SKM-1 treated with dmso at 0.1 percent for 144 hours (cell line): ENCODE measurements at regions not wholly inside any gene's neighbourhood (a gene's known extent, or its start where the extent isn't known, plus 50 kb on each side); places are given as distances from the start of the nearest gene placed in this dataset.
"Not testable (repeated sequence)": the region's sequence is repeated elsewhere in the genome, so short reads cannot be mapped to it uniquely, and the experiment has no call there.

ENCODE experiments used
- DNase-seq: peaks from one replicate; lab custom pipeline; 2025; ENCODE audit not compliant: unreplicated experiment; lab: John Stamatoyannopoulos, UW

- DNase-seq = no peak
These were observed 462.8 kb upstream of the NFIA start for GRCh38 chr1:60619581-60619980.

GRCh38 chr1:60615666-60616065, 466.7 kb upstream of the NFIA start:
- no peak for DNase-seq

DNA sequence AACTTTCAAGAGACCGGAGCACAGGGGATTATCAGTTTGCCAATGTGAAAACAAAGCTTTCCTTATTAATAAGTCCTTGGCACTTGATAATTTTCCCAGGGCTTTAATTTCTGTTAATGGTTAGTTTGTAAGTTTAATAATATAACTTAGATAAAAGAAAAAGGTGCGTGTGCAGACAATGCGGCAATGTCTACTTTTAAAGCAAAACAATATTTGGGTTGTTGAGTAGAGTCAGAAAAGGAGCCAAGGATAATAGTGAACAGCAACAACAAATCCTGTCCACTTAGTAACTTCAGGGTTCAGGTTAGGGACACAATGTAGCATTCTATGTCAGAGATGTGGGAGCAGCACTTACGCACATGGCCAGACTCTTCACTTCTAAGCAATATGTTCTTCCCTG, 469.6 kb upstream of the NFIA start:
- no peak for DNase-seq

GRCh38 chr1:60606921-60607320, 475.4 kb upstream of the NFIA start:
- not testable (repeated sequence) for DNase-seq

GRCh38 chr1:60600532-60600931, 481.8 kb upstream of the NFIA start:
- DNase-seq = no peak

- no peak for DNase-seq
These were observed 482.8 kb upstream of the NFIA start for GRCh38 chr1:60599574-60599973.

- DNase-seq = no peak
These were observed 484.1 kb upstream of the NFIA start for GRCh38 chr1:60598041-60598910.

DNA sequence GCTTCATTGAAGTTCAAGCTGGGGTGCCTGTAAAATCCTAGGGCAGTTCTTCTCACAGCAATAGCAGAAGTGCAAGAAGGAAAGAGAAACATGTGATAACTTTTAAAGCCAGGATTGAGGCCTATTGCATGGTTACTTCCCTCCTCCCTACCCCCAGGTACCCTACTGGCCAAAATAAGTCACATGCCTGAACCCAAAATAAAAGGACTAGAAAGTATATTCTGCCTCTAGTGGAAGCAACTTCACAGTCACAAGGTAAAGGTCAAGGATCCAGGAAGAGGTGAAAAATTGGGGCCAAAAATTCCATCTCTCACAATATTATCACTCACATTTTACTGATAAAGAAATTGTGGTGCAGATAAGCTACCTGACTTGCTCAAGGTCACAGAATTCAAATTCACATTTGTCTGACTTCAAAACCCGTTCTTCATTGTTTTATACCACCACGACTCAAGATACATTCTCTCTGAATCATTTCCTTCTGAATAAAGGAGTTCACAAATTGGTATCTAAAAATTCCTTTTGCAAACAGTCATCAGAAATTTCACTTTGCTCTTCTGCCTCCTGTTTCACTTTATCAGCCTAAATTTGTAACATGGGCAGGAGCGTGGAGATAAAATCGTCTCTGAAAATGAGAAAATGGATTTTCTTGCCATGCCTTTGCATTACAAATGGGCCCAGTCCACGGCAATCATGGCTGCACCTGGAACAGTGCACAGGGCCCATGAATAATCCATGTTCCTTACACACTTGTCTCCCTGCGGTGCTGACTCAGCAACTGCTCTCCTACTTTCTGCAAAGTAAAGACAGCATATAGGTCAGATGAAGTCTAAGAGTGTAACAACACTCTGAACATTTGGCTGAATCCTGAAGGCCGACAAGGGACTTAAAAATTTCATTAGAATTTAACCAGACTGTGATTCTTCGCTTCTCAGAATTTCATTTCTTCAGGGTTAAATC, 485.3 kb upstream of the NFIA start:
- no peak for DNase-seq

DNA sequence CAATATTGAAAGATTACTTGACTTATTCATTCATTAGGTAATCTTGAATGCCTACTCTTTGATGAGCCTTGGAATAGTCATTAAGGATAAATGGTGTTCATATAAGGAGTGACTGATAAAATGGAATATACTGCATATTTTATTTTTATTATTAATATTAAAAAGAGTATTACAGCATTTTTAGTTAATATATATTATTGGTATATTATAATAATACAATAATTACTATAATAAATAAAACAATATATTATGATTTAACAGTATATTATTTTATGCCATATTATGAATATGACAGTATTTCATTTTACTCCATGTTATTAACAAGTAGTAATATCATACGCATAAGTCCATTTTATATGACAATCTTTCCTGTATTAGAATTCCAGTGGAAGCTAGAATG, 490.8 kb upstream of the NFIA start:
- DNase-seq = no peak

GRCh38 chr1:60589916-60590315, 492.4 kb upstream of the NFIA start:
- DNase-seq = no peak

GRCh38 chr1:60589046-60589748, 493.2 kb upstream of the NFIA start:
- DNase-seq = no peak

DNA sequence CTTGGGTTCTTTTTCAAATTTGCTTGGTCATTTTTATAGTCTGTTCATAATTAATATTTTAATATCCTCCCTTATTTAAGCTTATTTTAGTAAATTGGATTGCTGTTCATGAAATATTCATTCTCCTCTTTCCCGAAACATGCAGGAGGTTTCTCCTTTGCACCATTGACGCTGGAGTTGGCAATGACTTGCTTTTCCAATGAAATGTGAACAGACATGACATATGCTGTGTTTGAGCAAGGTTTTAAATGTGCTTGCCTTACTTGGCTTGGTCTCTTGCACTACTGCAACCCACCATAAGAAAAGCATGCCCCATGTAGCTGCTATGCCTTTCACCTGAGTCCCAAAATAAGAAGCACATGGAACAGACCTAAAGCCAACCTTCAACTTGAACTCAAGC, 498.0 kb upstream of the NFIA start:
- no peak for DNase-seq

DNA sequence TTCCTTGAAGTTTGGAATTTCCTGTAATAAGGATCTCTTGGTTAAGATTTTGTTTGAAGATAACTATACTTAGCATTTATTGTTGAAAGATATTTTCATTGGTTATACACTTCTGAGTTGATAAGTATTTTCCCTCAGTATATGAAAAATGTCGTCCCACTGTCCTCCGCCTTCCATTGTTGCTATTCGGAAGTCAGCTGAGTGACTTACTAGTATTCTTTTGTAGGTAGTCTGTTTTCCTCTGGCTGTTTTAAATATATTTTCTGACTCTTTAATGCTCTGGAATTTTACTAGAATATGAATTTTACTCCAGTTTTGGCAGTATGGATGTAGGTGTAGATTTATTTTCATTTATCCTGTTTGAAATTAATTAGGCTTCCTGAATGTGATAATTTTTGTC, 498.7 kb upstream of the NFIA start:
- no peak for DNase-seq

DNA sequence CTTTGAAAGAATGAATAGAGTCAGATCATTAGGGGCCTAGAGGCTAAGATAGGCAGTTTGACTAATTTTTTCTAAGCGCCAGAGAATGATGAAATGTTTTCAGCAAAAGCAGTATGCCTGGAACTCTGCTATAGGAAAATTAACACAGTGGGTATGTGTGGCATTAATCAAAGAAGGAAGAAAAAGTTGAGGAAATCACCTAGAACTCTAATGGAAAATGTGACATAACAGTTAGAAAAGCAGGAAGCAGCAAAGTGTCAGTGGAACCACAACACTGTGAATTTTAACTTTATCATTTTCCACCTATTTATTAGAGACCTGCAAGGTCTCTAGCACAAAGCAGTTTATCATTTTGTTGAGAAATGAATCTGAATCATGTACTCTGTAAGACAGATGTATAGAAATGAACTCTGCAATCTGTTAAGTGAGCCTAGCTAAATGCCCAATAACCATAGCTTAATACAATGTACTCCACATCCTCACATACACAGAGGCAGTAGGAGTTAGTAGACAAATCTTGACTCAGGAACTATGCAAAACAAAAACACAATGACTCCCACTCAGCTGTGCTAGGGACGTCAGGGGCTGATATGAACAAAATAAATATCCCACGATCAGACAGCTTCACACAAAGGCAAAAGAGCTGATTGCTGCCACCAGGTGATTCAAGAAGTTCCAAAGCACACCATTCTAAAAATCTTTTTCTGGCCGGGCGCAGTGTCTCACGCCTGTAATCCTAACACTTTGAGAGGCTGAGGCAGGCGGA, 500.7 kb upstream of the NFIA start:
- peak; percentile 10 for DNase-seq

- no peak for DNase-seq
These were observed 503.5 kb upstream of the C1orf87 start for GRCh38 chr1:60577029-60577428.

GRCh38 chr1:60575326-60575977, 501.9 kb upstream of the C1orf87 start:
- DNase-seq = peak; percentile 70

DNA sequence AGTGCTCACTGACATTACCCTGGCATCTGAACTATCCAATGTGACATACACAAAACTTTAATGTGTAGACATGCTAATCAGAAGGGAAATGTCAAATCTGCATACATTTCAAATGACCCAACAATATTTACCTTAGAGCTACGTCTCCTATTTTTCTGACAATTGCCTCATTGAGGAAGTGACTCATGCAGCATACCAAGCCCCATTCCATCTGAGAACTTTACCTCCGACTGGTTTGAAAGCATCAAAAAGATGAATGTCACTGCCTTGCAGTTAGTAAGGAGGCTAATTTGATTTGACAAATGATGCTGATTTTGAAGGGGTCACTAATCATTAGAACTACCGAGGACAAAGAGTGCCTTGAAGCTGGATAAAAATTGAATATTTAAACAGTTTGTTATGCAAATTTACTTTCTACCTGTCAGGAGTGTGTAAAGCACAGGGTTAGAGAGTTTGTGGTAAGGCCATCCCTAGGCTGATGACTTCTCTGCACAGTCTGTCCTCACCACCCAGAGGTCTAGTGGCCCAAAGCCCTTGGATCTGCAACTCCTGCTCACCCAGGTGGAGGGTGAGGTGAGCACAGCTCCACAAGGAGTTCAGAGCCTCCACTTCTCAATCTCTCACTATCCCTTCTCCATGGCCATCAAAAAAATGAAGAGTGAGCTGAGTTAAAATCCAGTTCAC, 500.3 kb upstream of the C1orf87 start:
- peak; percentile 29 for DNase-seq

- no peak for DNase-seq
These were observed 499.6 kb upstream of the C1orf87 start for GRCh38 chr1:60573121-60573520.

DNA sequence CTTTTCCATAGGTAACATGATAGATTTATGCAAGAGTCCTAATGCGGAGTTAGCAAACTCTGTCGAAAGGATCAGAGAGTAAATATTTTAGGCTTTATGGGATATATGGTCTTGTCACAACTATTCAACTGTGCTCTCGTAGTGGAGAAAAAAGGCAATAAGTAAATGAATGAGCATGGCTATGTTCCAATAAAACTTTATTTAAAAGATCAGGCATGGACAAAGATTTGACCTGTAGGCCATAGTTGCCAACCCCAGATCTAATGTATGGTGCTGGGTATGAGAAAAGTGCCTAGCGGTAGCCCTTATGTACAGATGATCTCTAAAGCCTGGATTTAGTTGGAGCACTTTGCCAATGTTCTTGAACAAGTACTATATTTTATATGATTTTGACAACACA, 498.8 kb upstream of the C1orf87 start:
- no peak for DNase-seq
